DOHH2 (cell line): ENCODE measurements at regions not wholly inside any gene's neighbourhood (a gene's known extent, or its start where the extent isn't known, plus 50 kb on each side); places are given as distances from the start of the nearest gene placed in this dataset.

Experiments
- EZH2phosphoT487 ChIP-seq: fragments of 200-600 bp; sonication (generic); IDR thresholded peaks from 2 replicates; pipeline ENCODE4 v1.6.1; 2017; ENCODE audit warnings: borderline replicate concordance, mild to moderate bottlenecking, antibody characterized with exemption, low read length, moderate library complexity, mixed read lengths
- TF ChIP-seq, protein P1 (sequence below): fragments of 200-600 bp; sonication (generic); IDR thresholded peaks from one replicate; pipeline ENCODE4 v1.5.1; 2014; ENCODE audit warnings: antibody characterized with exemption, mild to moderate bottlenecking, low read depth, low read length; ENCODE audit not compliant: poor library complexity, severe bottlenecking

DNA sequence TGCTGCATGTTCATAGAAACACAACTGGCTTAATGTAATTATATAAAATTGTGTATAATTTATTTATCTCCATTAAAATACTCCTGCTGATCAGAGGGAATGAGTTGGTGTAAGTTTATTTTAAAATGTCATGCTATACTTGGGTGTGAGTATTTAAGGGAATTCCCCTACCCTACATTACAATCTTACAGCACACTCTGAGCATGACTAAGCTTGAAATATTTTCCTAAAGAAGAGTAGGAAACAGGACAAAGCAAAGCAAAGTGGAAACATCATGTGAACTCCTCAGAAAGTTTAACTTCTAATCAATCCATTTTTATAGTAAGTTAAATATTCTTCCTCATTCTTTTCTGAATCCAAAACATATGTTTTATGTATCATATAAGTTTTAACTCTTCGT is 1271.3 kb downstream of the EFNA5 start:
- TF ChIP-seq, protein P1, sequence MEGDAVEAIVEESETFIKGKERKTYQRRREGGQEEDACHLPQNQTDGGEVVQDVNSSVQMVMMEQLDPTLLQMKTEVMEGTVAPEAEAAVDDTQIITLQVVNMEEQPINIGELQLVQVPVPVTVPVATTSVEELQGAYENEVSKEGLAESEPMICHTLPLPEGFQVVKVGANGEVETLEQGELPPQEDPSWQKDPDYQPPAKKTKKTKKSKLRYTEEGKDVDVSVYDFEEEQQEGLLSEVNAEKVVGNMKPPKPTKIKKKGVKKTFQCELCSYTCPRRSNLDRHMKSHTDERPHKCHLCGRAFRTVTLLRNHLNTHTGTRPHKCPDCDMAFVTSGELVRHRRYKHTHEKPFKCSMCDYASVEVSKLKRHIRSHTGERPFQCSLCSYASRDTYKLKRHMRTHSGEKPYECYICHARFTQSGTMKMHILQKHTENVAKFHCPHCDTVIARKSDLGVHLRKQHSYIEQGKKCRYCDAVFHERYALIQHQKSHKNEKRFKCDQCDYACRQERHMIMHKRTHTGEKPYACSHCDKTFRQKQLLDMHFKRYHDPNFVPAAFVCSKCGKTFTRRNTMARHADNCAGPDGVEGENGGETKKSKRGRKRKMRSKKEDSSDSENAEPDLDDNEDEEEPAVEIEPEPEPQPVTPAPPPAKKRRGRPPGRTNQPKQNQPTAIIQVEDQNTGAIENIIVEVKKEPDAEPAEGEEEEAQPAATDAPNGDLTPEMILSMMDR, result no peak
- TF ChIP-seq EZH2phosphoT487, result no peak
